ENCODE measurements at regions not wholly inside any gene's neighbourhood (a gene's known extent, or its start where the extent isn't known, plus 50 kb on each side); places are given as distances from the start of the nearest gene placed in this dataset.

GRCh38 chr6:163686301-163686700 lies 271.8 kb downstream of the QKI start:
- no peak for TF ChIP-seq CTCF (IDR thresholded peaks at IDR 0.05; ENCODE audit: control insufficient read depth, insufficient read depth, low read depth, low read length, missing control alignments)
- no peak for DNase-seq (ENCODE audit: low read depth)
- H3K4me3 ChIP-seq (ENCODE audit: control insufficient read depth, low read depth, low read length) = no peak overlapping the region

- no peak overlapping the region for H3K4me3 ChIP-seq (ENCODE audit: control insufficient read depth, low read depth, low read length)
- DNase-seq (ENCODE audit: low read depth) = no peak
- no peak for TF ChIP-seq CTCF (IDR thresholded peaks at IDR 0.05; ENCODE audit: control insufficient read depth, insufficient read depth, low read depth, low read length, missing control alignments)
Observed at GRCh38 chr6:163683105-163683622, 268.6 kb downstream of the QKI start.

GRCh38 chr6:163679753-163680152 lies 265.2 kb downstream of the QKI start:
- no peak for DNase-seq (ENCODE audit: low read depth)
- TF ChIP-seq CTCF (IDR thresholded peaks at IDR 0.05; ENCODE audit: control insufficient read depth, insufficient read depth, low read depth, low read length, missing control alignments) = no peak
- H3K4me3 ChIP-seq (ENCODE audit: control insufficient read depth, low read depth, low read length) = no peak overlapping the region

- TF ChIP-seq CTCF (IDR thresholded peaks at IDR 0.05; ENCODE audit: control insufficient read depth, insufficient read depth, low read depth, low read length, missing control alignments) = no peak
- no peak for DNase-seq (ENCODE audit: low read depth)
- no peak overlapping the region for H3K4me3 ChIP-seq (ENCODE audit: control insufficient read depth, low read depth, low read length)
Observed at GRCh38 chr6:163679012-163679660, 264.6 kb downstream of the QKI start.

GRCh38 chr6:163675611-163676010 lies 261.1 kb downstream of the QKI start:
- H3K4me3 ChIP-seq (ENCODE audit: control insufficient read depth, low read depth, low read length) = no peak overlapping the region
- DNase-seq (ENCODE audit: low read depth) = no peak
- TF ChIP-seq CTCF (IDR thresholded peaks at IDR 0.05; ENCODE audit: control insufficient read depth, insufficient read depth, low read depth, low read length, missing control alignments) = no peak

- no peak for TF ChIP-seq CTCF (IDR thresholded peaks at IDR 0.05; ENCODE audit: control insufficient read depth, insufficient read depth, low read depth, low read length, missing control alignments)
- no peak overlapping the region for H3K4me3 ChIP-seq (ENCODE audit: control insufficient read depth, low read depth, low read length)
- no peak for DNase-seq (ENCODE audit: low read depth)
Observed at GRCh38 chr6:163672710-163673109, 258.2 kb downstream of the QKI start.

Data from AG09309 (cell line).